Neural cell (in vitro differentiated cells): ENCODE measurements at regions not wholly inside any gene's neighbourhood (a gene's known extent, or its start where the extent isn't known, plus 50 kb on each side); places are given as distances from the start of the nearest gene placed in this dataset.

Experiments
- H2AFZ ChIP-seq: fragments of 200-600, 300-800 bp; sonication (generic), shearing (Covaris generic); 2 replicates; pipeline ENCODE4 v1.6.0; 2014; ENCODE audit warnings: low read depth, mild to moderate bottlenecking, antibody characterized with exemption, low read length, moderate library complexity
- H3F3A ChIP-seq: fragments of 200-600 bp; shearing (Covaris generic); 2 replicates; pipeline ENCODE4 v1.6.1; 2016; ENCODE audit warnings: mild to moderate bottlenecking, moderate library complexity, mixed read lengths, antibody characterized with exemption, low read length; ENCODE audit not compliant: insufficient read depth, poor library complexity, severe bottlenecking
- H3K27ac ChIP-seq: fragments of 200-600, 300-800 bp; sonication (generic), shearing (Covaris generic); 2 replicates; pipeline ENCODE4 v1.5.1; 2014; ENCODE audit warnings: mild to moderate bottlenecking, low read length, moderate library complexity
- H3K27me3 ChIP-seq: fragments of 300-800, 200-600 bp; sonication (generic), shearing (Covaris generic); 2 replicates; pipeline ENCODE4 v1.6.0; 2014; ENCODE audit warnings: mild to moderate bottlenecking, low read depth, low read length, moderate library complexity; ENCODE audit not compliant: insufficient read depth
- H3K36me3 ChIP-seq: fragments of 300-800, 200-600 bp; sonication (generic), shearing (Covaris generic); 2 replicates; pipeline ENCODE4 v1.5.1; 2014; ENCODE audit warnings: mild to moderate bottlenecking, antibody characterized with exemption, low read length, moderate library complexity; ENCODE audit not compliant: insufficient read depth
- H3K4me2 ChIP-seq: fragments of 300-800, 200-600 bp; sonication (generic), shearing (Covaris generic); 2 replicates; pipeline ENCODE4 v1.6.0; 2014; ENCODE audit warnings: mild to moderate bottlenecking, low read length
- H3K4me3 ChIP-seq: fragments of 300-800, 200-600 bp; sonication (generic), shearing (Covaris generic); 2 replicates; pipeline ENCODE4 v1.5.1; 2014; ENCODE audit warnings: mild to moderate bottlenecking, low read length, moderate library complexity
- H3K79me2 ChIP-seq: fragments of 200-600 bp; shearing (Covaris generic); replicated peaks from 2 replicates; pipeline ENCODE4 v1.6.0; 2014; ENCODE audit warnings: mild to moderate bottlenecking, low read length, moderate library complexity; ENCODE audit not compliant: insufficient read depth
- H3K9ac ChIP-seq: fragments of 300-800, 200-600 bp; sonication (generic), shearing (Covaris generic); 2 replicates; pipeline ENCODE4 v1.6.1; 2016; ENCODE audit warnings: mild to moderate bottlenecking, low read length, mixed read lengths
- H3K9me2 ChIP-seq: fragments of 200-600 bp; shearing (Covaris generic); 2 replicates; pipeline ENCODE4 v1.6.1; 2016; ENCODE audit warnings: mild to moderate bottlenecking, low read length, mixed read lengths; ENCODE audit not compliant: insufficient read depth
- H3K9me3 ChIP-seq: fragments of 200-600, 300-800 bp; sonication (generic), shearing (Covaris generic); 2 replicates; pipeline ENCODE4 v1.6.1; 2016; ENCODE audit warnings: mild to moderate bottlenecking, mixed run types, low read length, moderate library complexity, mixed read lengths
- H4K20me1 ChIP-seq: fragments of 200-600 bp; shearing (Covaris generic); 2 replicates; pipeline ENCODE4 v1.6.1; 2016; ENCODE audit warnings: mild to moderate bottlenecking, mixed run types; ENCODE audit not compliant: insufficient read depth
- EP300 ChIP-seq: fragments of 450-650 bp; conservative IDR thresholded peaks from 2 replicates; pipeline ENCODE4 v1.6.1; 2014; ENCODE audit warnings: antibody characterized with exemption, mild to moderate bottlenecking, moderate library complexity; ENCODE audit not compliant: poor library complexity, severe bottlenecking
- EZH2 ChIP-seq: fragments of 200-600, 300-800 bp; shearing (Covaris generic), sonication (generic); IDR thresholded peaks from 2 replicates; pipeline ENCODE4 v1.6.1; 2014; ENCODE audit warnings: antibody characterized with exemption, low read length, borderline replicate concordance, mild to moderate bottlenecking; ENCODE audit not compliant: insufficient read depth, poor library complexity, severe bottlenecking
- MXI1 ChIP-seq: fragments of 450-650 bp; conservative IDR thresholded peaks from 2 replicates; pipeline ENCODE4 v1.6.1; 2014; ENCODE audit warnings: antibody characterized with exemption, mild to moderate bottlenecking; ENCODE audit not compliant: poor library complexity, severe bottlenecking
- POLR2AphosphoS5 ChIP-seq: IDR thresholded peaks from 2 replicates; pipeline ENCODE4 v1.6.1; 2012
- RAD21 ChIP-seq: fragments of 450-650 bp; conservative IDR thresholded peaks from 2 replicates; pipeline ENCODE4 v1.6.1; 2014; ENCODE audit warnings: antibody characterized with exemption, mild to moderate bottlenecking, moderate library complexity
- SMC3 ChIP-seq: fragments of 450-650 bp; conservative IDR thresholded peaks from 2 replicates; pipeline ENCODE4 v1.6.1; 2014; ENCODE audit warnings: antibody characterized with exemption, mild to moderate bottlenecking, moderate library complexity; ENCODE audit not compliant: poor library complexity
- TAF1 ChIP-seq: IDR thresholded peaks from 2 replicates; pipeline ENCODE4 v1.6.1; 2012; ENCODE audit warnings: low read depth
- TF ChIP-seq, protein P1 (sequence below): fragments of 450-650 bp; IDR thresholded peaks from 2 replicates; pipeline ENCODE4 v1.5.1; 2014; ENCODE audit warnings: antibody characterized with exemption, mild to moderate bottlenecking, moderate library complexity; ENCODE audit not compliant: poor library complexity, severe bottlenecking
- TF ChIP-seq, protein P2 (sequence below): IDR thresholded peaks from 2 replicates; pipeline ENCODE4 v1.6.1; 2012; ENCODE audit warnings: borderline replicate concordance

DNA sequence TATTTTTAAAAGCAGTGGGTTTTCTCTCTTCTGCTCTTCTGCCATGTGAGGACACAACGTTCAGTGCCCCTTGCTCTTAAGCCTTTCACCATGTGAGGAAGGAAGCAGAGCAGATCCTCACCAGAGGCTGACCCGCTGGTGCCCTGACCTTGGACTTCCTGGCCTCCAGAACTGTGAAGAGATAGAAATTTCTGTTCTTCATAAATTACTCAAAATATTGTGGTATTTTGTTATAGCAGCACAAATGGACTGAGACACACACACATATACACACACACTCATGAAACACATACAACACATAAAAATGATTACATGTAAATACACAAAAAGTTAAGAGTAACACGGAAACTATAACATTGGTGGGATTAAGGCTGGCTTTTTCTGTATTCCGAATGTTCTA, 244.8 kb upstream of the NOCT start (continued):
- TF ChIP-seq, protein P1, sequence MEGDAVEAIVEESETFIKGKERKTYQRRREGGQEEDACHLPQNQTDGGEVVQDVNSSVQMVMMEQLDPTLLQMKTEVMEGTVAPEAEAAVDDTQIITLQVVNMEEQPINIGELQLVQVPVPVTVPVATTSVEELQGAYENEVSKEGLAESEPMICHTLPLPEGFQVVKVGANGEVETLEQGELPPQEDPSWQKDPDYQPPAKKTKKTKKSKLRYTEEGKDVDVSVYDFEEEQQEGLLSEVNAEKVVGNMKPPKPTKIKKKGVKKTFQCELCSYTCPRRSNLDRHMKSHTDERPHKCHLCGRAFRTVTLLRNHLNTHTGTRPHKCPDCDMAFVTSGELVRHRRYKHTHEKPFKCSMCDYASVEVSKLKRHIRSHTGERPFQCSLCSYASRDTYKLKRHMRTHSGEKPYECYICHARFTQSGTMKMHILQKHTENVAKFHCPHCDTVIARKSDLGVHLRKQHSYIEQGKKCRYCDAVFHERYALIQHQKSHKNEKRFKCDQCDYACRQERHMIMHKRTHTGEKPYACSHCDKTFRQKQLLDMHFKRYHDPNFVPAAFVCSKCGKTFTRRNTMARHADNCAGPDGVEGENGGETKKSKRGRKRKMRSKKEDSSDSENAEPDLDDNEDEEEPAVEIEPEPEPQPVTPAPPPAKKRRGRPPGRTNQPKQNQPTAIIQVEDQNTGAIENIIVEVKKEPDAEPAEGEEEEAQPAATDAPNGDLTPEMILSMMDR = no peak

DNA sequence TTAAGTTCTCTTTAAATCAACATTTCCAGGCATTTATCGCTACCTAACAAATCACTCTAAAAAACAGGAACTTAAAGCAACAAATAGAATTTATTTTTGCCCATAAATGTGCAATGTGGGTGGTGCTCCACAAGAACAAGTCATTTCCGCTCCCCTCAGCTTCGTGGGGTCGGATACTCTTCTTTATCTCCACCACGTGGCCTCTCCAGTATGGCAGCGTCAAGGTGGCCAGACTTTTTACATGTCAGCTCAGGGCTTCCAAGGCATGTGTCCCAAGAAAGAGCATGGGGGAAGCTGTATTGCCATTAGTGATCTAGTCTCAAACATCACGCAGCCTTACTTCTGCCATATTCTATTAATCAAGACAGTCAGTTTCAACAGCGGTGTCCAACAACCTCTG, 249.2 kb upstream of the NOCT start:
- H3K9me2 ChIP-seq = no peaks in the 10 kb centered on the region
- no peaks in the 10 kb centered on the region for H4K20me1 ChIP-seq
- no peaks in the 10 kb centered on the region for H3K9me3 ChIP-seq
- no peak overlapping the region for H3K4me2 ChIP-seq
- no peaks in the 10 kb centered on the region for H3F3A ChIP-seq
- no peak overlapping the region for H3K4me3 ChIP-seq
- H3K27me3 ChIP-seq = no peaks in the 10 kb centered on the region
- H2AFZ ChIP-seq = no peak overlapping the region
- H3K9ac ChIP-seq = no peak overlapping the region
- H3K36me3 ChIP-seq = no peaks in the 10 kb centered on the region
- TF ChIP-seq, protein P2, sequence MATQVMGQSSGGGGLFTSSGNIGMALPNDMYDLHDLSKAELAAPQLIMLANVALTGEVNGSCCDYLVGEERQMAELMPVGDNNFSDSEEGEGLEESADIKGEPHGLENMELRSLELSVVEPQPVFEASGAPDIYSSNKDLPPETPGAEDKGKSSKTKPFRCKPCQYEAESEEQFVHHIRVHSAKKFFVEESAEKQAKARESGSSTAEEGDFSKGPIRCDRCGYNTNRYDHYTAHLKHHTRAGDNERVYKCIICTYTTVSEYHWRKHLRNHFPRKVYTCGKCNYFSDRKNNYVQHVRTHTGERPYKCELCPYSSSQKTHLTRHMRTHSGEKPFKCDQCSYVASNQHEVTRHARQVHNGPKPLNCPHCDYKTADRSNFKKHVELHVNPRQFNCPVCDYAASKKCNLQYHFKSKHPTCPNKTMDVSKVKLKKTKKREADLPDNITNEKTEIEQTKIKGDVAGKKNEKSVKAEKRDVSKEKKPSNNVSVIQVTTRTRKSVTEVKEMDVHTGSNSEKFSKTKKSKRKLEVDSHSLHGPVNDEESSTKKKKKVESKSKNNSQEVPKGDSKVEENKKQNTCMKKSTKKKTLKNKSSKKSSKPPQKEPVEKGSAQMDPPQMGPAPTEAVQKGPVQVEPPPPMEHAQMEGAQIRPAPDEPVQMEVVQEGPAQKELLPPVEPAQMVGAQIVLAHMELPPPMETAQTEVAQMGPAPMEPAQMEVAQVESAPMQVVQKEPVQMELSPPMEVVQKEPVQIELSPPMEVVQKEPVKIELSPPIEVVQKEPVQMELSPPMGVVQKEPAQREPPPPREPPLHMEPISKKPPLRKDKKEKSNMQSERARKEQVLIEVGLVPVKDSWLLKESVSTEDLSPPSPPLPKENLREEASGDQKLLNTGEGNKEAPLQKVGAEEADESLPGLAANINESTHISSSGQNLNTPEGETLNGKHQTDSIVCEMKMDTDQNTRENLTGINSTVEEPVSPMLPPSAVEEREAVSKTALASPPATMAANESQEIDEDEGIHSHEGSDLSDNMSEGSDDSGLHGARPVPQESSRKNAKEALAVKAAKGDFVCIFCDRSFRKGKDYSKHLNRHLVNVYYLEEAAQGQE = no peak
- TF ChIP-seq MXI1 (no peak), TAF1 (no peak), RAD21 (no peak), SMC3 (no peak), EP300 (no peak), POLR2AphosphoS5 (no peak), EZH2 (no peak)
- TF ChIP-seq, protein P1 = no peak
- no peak overlapping the region for H3K27ac ChIP-seq
- H3K79me2 ChIP-seq = no peaks in the 10 kb centered on the region

DNA sequence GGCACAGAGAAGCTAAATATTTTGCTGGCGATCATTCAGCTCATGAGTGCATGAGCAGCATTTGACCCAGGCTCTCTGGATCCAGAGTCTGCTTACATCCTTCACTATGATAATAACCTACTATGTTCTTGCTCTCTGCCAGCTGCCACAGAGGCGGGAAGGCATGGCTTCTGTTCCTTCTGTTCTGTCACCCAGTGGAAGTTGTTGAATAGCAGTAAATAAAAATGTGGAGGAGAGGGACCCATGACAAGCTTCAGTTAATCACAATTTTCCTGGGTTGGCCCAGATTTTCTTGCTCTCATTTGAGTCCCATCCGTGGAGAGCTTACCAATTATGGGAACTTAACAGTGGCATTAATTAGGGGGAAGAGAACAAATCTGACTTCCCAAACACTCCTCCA, 250.1 kb upstream of the NOCT start:
- Histone ChIP-seq H3K9me3 (no peaks in the 10 kb centered on the region), H3K36me3 (no peaks in the 10 kb centered on the region)
- no peak for TF ChIP-seq RAD21
- TF ChIP-seq, protein P2 = no peak
- no peak for TF ChIP-seq MXI1
- no peak for TF ChIP-seq SMC3
- TF ChIP-seq, protein P1 = no peak
- no peak for TF ChIP-seq POLR2AphosphoS5
- TF ChIP-seq EZH2 = no peak

More for the DNA sequence above, 250.1 kb upstream of the NOCT start:
- no peak overlapping the region for H3K4me3 ChIP-seq
- no peaks in the 10 kb centered on the region for H3K27me3 ChIP-seq
- no peak overlapping the region for H3K27ac ChIP-seq
- no peak overlapping the region for H3K4me2 ChIP-seq
- no peaks in the 10 kb centered on the region for H3K79me2 ChIP-seq
- no peaks in the 10 kb centered on the region for H3K9me2 ChIP-seq
- no peaks in the 10 kb centered on the region for H3F3A ChIP-seq
- H2AFZ ChIP-seq = no peak overlapping the region
- H4K20me1 ChIP-seq = no peaks in the 10 kb centered on the region
- H3K9ac ChIP-seq = no peak overlapping the region
